Activated CD4-positive, alpha-beta T cell treated with anti-CD3 and anti-CD28 coated beads, Interleukin-2, amount 50 U/mL, for 1 hour (primary cell): ENCODE measurements at regions not wholly inside any gene's neighbourhood (a gene's known extent, or its start where the extent isn't known, plus 50 kb on each side); places are given as distances from the start of the nearest gene placed in this dataset.
"Not testable (repeated sequence)": the region's sequence is repeated elsewhere in the genome, so short reads cannot be mapped to it uniquely, and the experiment has no call there.

ENCODE experiments used
- DNase-seq: peaks from one replicate; pipeline ENCODE4 v3.0.0-alpha.2; 2020

- DNase-seq, result no peak
These were observed 162.0 kb downstream of the KLF13 start for GRCh38 chr15:31488437-31489204.

DNA sequence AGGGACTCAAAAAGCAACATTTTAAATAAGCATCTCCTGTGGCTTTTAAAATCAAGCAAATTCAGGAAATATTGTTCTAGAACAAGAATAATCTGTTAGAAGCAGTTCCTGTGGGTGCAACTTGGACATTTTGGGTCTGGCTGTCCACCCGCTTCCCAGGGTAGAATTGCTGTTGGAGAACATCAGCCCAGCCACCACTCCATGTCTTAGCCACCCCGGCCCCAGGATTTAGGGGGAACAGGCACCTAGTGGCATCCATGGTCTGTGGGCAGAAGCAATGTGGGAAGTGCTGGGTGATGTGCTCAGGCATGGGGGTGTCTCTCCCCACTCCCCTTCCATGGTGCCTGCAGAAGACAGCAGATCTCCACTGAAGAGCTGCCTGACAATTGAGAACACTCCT lies 162.6 kb downstream of the KLF13 start:
- no peak for DNase-seq

DNA sequence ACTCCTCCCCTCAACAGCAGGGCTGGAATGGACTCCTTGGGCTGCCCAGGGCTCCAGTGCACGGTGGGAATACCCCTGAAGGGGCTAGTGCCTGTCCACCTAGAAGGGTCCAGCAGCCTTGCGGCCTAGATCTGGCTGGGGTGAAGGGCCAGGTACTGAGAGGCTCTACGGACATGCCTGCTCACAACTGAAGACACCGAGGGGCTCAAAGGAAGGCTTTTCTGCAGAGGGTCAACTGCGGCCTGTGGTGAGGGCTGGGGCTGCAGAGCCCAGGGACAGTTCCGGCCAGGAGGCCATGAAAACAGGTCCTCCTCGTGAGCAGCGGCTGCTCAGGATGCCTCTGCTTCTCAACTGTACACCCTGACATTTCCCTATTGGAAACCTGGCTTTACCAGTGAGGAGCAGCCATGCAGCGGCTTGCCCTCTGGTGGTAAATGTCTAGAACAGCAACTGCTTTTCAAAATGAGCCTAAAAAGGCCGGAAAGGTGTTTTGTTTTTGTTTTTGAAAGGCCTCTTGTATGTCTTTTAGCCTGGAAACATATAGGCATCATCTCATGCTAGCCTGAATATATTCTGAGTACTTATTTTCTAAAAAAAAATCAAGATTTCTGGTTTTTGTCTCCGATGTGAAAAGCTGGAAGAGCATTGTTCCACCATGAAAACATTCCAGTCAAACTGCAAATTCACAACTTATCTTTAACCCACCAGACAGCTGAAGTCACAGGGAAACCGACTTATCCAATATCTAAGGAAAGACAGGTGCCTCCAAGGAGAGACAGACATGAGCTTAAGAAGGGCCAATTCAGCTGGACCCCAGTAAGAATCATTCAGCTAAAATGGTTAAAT lies 163.4 kb downstream of the KLF13 start:
- peak; percentile 28 for DNase-seq

DNA sequence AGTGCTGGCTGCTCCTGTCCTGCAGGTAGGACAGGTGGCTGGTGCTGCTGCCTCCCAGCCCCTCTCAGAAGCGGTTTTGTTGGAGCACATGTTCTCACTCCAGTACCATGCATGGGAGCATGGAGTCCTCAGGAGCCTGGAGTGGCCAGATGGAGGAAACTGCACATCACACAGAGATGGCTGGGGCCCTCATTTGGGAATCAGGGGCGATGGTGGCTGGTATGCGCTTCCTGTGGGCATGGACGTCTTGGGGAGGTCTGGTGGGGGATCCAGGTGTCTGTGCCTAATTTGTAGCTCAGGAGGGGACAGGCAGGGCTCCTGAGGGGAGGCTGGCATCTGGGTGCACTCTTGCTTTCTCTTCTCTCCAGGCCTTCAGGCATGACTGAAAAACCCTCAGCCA lies 168.2 kb downstream of the KLF13 start:
- no peak for DNase-seq

GRCh38 chr15:31495281-31495680 lies 168.6 kb downstream of the KLF13 start:
- DNase-seq, result no peak

- DNase-seq, result no peak
These were observed 171.2 kb downstream of the KLF13 start for GRCh38 chr15:31497838-31498237.

DNA sequence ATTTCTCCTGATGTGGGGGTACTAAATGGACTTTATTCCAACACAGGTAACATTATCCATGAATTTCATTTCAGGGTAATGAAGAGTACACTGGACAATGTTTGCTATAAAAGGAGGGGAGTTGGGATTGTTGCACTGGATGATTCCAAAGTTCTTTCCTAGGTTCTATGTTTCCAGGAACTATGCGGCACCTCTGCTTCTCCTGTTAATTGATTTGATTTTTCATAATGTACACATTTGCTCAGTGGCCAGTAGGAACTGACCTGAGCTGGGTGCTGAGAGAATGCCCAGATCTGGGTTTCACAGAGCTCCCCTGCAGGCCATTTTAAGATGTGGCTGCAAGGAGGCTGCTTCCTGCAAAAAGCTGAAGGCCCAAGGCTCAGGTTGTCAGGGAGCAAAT lies 171.7 kb downstream of the KLF13 start:
- DNase-seq, result no peak

DNA sequence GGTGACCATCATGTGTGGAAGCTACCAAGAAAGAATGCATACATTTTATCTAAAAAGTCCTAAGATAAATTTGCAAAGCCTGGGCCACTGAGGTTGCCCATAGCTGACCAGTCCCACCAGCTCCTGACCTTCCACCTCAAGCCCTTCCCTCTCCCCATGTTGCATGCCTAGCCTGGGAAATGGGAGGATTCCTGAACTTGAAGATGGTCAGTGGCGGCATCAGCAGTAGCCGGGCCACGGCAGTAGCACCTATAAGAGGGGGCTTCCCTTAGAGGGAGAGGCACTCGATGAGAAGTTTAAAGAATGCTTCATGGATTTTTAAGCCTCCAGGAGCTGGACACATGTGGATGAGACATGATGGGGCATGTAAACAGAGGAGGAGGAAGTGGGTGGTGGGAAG lies 172.1 kb downstream of the KLF13 start:
- DNase-seq, result no peak

DNA sequence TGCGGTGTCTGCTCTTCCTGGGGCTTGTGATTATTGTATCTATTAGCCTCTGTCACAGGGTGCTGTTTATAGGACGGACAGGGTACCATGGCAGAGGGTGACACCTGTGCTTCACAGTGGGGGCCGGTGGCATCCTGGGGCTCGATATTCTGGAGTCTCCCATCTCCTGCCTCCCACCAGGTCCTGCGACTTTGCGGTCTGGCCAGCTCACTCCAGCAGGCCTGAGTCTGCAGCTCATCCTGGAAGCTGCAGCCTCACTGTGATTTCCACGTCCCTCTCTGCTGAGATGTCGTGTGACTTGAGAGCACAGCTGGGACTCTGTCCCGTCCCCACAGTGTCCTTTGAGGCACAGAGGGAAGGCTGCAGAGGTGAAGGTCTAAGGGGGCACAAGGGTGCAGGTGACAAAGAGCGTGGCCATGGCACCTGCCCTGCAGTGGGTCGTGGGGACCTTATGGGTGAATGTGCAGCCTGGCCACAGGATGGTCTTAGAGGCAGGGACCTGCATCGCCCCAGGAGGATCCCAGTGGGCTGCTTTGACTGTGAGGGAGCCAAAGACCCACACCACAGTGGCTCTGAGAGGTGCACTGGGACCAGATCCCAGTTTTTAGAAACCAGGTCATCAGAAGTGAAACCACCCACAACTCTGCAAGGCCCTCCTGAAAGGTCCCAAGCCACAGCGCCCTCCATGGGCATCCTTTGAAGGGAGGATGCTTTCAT lies 172.8 kb downstream of the KLF13 start:
- no peak for DNase-seq

DNA sequence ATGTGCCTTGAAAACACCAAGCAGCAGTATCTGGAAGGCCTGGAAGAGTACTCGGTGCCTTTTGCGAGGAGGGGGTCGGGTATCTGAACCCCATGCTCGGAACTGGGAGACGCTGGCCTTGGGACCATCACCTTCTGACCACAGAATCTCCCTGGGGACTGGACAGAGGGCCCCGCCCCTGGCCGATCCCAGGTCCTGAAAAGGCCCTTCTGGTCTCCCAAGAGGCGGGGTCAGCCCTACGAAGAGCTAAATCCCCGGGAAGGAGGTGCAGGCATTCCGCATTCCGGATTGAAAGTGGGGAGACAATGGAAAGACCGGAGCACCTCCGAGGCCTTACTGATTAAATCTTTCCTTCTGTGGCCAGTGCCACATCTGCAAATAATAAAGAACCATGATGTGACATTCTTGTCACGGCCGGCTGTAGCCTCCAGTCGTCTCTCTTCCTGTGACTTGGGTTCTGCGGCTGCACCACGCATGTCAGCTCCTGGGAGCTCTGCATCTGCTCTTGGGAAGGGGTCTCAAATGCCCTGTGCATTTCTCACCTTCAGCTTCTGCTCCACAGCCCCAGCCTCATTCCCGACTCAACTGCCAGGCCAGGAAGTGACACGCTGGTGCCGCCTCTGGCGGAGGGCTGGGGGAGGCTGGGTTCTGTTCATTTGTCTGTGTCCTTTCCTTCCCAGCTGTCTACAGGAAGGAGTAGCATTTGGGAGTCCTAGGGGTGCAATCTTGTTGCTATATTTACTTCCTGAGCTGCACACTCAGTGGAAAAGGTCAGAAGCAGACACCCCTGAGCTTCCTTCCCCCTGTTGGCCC lies 173.5 kb downstream of the KLF13 start:
- no peak for DNase-seq

DNA sequence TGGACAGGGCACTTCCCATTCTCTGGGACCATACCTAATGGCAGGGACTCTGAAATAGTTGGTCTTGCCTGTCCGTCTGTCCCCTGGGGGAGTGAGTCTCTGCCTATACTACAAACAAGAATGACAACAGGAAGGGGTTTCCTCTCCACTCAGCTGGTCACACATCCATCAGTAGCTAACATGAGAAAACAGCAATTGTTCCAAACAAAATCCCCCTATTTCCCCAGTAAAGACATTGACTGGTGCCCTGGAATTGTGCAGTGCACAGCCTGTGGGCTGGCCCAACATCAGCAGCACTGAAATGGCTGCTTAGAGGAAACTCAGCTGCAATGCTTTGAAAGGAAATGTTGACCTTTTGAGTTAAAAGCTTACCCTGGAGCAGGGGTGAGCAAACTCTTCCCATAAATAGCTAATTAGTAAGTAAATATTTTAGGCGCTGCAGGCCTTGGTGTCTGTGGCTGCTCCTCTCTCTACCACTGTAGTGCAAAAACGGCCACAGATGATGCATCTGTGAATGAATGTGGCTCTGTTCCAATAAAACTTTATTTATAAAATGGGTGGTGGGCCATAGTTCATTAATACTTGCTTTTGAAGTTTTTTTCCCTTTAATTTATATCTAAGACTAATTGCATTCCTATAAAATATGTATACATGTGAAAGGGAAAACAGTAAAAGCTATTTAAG lies 174.3 kb downstream of the KLF13 start:
- DNase-seq, result no peak

DNA sequence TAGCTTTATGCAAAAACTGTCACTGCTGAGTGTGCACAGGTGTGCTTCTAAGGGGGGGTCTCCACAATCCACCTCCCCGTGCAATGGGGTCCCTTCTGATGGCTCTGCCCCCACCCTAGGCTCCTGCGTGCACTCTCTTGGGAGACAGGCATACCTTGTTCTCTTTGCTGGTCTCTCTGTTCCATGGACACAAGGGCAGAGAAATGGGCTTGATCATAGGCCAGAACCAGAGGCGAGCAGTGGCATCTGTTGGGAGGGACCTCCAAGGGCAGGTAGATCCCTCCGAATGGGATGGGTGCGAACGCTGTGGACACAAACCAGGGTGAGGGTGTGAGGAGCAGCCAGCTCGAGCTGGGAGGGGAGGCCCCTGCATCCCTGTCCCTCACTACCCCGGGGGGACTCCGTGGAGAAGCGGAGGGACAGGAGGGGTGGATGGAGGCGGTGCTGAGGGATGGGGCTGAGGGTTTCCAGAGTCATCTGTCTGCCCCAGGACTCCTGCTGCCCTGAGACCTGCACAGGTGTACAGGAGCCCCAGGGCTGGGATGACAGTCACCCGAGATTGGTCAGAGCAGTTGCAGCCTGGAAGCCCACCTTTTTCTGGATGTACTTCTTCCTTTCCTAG lies 175.0 kb downstream of the KLF13 start:
- DNase-seq, result no peak

DNA sequence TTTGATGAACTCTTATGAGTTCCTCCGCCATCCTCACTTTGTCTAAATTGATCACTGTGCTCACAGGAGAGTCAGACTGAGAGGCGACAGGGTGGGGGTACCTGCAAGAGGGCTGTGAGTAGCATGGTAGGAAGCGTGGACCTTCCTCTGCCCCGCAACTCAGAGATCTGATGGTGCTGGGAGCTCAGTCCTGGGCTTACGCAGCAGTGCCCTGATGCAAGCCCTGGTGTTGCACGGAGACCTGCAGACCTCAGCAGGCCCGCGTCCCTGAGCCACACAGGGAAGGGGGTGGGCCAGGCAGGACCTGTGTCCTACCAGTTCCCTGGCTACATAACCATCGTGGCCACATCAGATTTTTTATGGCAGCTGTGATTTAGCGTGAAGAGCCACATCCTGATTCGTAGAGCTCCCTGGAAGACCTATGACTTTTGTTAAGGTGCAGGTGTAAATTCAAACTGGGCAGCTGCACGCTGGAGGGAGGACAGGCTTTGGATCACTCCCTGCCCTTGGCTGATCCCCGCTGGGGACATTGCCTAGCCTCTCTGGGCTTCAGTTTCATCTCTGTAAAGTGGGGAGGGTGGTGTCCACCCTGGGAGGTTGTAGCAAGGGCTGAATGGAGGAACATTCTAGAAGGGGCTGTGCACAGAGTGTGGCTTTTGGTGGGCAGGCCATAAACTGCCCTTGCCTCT lies 176.1 kb downstream of the KLF13 start:
- no peak for DNase-seq

GRCh38 chr15:31503256-31503655 lies 176.6 kb downstream of the KLF13 start:
- DNase-seq, result no peak

DNA sequence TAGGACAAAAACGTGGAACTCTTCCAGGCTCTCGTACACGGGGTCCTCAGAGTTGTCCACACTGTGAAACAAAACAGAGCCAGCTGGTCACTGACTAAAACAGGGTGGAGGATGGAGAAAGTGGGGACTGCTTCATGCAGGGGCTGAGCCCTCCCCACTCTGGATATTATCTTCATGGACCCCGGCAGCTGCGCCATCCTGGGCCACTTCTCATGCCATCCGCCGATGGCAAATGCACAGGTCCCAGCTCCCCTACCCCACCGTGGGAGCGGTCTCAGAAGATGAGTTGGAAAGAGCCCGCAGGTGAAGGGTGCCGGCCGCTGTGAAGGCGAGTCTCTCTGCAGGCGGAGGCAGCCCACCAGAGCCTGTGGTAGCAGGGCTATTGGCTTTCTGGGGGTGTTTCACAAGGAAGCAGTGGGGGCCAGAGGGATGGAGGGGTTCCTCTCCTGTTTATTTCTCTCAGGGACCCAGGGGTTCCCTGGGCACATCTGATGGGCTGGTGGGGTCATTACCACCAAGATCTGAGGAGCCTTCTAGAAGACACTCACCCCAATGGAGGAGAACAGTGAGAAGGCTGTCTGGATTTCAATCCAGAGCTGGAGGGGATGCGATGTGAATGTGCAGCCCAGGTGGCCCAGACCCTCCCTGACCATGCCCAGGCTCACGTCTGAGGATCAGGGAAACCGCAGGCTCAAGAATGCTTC lies 177.3 kb downstream of the KLF13 start:
- DNase-seq, result no peak

GRCh38 chr15:31504462-31504839 lies 177.8 kb downstream of the KLF13 start:
- DNase-seq, result no peak

DNA sequence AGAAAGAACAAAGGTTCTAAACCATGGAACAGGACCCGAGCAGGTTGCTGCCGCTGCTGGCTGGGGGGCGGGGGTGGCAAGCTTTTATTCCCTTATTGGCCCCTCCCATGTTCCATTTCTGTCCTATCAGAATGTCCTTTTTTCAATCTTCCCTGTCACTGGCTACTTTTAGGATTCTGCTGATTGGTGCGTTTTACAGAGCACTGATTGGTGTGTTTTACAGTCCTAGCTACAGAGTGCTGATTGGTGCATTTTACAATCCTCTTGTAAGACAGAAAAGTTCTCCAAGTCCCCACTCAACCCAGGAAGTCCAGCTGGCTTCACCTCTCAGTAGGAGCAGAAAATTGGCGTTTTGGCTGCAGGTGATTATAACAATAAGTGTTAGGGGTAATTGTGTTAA lies 180.9 kb downstream of the KLF13 start:
- not testable (repeated sequence) for DNase-seq

- no peak for DNase-seq
These were observed 182.0 kb downstream of the KLF13 start for GRCh38 chr15:31508656-31509055.

- DNase-seq, result no peak
These were observed 183.4 kb downstream of the KLF13 start for GRCh38 chr15:31510057-31510456.

- DNase-seq, result peak; percentile 33
These were observed 185.2 kb downstream of the KLF13 start for GRCh38 chr15:31511707-31512310.
